PFSK-1 (cell line): ENCODE measurements at regions not wholly inside any gene's neighbourhood (a gene's known extent, or its start where the extent isn't known, plus 50 kb on each side); places are given as distances from the start of the nearest gene placed in this dataset.

ENCODE experiments used
- FOXP2 ChIP-seq: optimal IDR thresholded peaks from 2 replicates; pipeline ENCODE3; 2011; ENCODE audit warnings: borderline replicate concordance, control low read depth, inconsistent platforms; ENCODE audit not compliant: insufficient read depth; ENCODE audit errors: extremely low read length, extremely low read depth
- POLR2AphosphoS5 ChIP-seq: IDR thresholded peaks from 2 replicates; pipeline ENCODE4 v1.6.1; 2012; ENCODE audit warnings: low read depth, mild to moderate bottlenecking, control low read depth, low read length, moderate library complexity
- REST ChIP-seq, 2 experiments: IDR thresholded peaks; 2 replicates each; pipeline versions ENCODE4 v1.6.1 to v1.8.0; 2011 to 2012; ENCODE audit warnings: low read depth in 2 of 2, low read length in 2 of 2, control low read depth in 1 of 2, inconsistent platforms in 1 of 2, mild to moderate bottlenecking in 1 of 2, moderate library complexity in 1 of 2; ENCODE audit not compliant: insufficient read depth in 1 of 2
- SIN3A ChIP-seq: IDR thresholded peaks from 2 replicates; pipeline ENCODE4 v1.6.1; 2012; ENCODE audit warnings: mild to moderate bottlenecking, low read length, moderate library complexity, borderline replicate concordance; ENCODE audit not compliant: insufficient read depth
- TAF1 ChIP-seq: IDR thresholded peaks from 2 replicates; pipeline ENCODE4 v1.6.1; 2012; ENCODE audit warnings: low read length, control low read depth, borderline replicate concordance; ENCODE audit not compliant: insufficient read depth

GRCh38 chr12:4044736-4045730 lies 171.8 kb upstream of the PARP11 start:
- TF ChIP-seq FOXP2 = no peak
- TF ChIP-seq REST (IDR thresholded peaks at IDR 0.05; ENCODE audit: insufficient read depth in 1 of 2, low read depth in 2 of 2, low read length in 2 of 2) = no peak
- no peak for TF ChIP-seq TAF1
- no peak for TF ChIP-seq POLR2AphosphoS5
- no peak for TF ChIP-seq SIN3A

GRCh38 chr12:4044101-4044500 lies 170.9 kb upstream of the PARP11 start:
- TF ChIP-seq TAF1 (no peak), FOXP2 (no peak), REST (IDR thresholded peaks at IDR 0.05; ENCODE audit: insufficient read depth in 1 of 2, low read depth in 2 of 2, low read length in 2 of 2) (no peak), SIN3A (no peak), POLR2AphosphoS5 (no peak)

GRCh38 chr12:4041187-4041885 lies 168.1 kb upstream of the PARP11 start:
- TF ChIP-seq REST (IDR thresholded peaks at IDR 0.05; ENCODE audit: insufficient read depth in 1 of 2, low read depth in 2 of 2, low read length in 2 of 2) = no peak
- TF ChIP-seq FOXP2 = no peak
- TF ChIP-seq POLR2AphosphoS5 = no peak
- TF ChIP-seq TAF1 = no peak
- no peak for TF ChIP-seq SIN3A

GRCh38 chr12:4039931-4040330 lies 166.7 kb upstream of the PARP11 start:
- no peak for TF ChIP-seq FOXP2
- no peak for TF ChIP-seq POLR2AphosphoS5
- no peak for TF ChIP-seq TAF1
- TF ChIP-seq REST (IDR thresholded peaks at IDR 0.05; ENCODE audit: insufficient read depth in 1 of 2, low read depth in 2 of 2, low read length in 2 of 2) = no peak
- no peak for TF ChIP-seq SIN3A
